Activated CD8-positive, alpha-beta memory T cell treated with anti-CD3 and anti-CD28 coated beads, Interleukin-2, amount 50 U/mL, for 48 hours (primary cell): ENCODE measurements at regions not wholly inside any gene's neighbourhood (a gene's known extent, or its start where the extent isn't known, plus 50 kb on each side); places are given as distances from the start of the nearest gene placed in this dataset.

Experiments used
- DNase-seq: peaks from one replicate; pipeline ENCODE4 v3.0.0-alpha.2; 2020

GRCh38 chr15:62726461-62726860 lies 316.1 kb upstream of the TPM1 start:
- no peak for DNase-seq

DNA sequence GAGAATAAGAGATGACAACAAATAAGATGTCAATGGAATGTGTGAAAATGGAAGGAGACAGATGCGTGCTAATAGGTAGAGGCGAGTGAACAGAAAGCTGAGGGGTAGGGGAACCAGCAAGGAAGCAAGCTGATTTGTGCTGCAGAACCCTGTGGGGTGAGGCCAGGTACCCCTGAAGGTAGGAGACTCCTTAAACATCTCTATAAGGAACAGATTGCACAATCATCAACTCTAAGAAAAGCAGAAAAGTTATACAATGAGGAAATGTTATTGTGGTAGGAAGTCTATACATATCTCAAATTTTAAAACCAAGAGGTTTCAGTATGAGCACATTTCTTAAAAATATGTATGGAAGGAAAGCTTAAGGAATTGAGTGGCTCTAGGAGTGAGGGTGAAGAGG lies 315.0 kb upstream of the TPM1 start:
- DNase-seq = no peak

DNA sequence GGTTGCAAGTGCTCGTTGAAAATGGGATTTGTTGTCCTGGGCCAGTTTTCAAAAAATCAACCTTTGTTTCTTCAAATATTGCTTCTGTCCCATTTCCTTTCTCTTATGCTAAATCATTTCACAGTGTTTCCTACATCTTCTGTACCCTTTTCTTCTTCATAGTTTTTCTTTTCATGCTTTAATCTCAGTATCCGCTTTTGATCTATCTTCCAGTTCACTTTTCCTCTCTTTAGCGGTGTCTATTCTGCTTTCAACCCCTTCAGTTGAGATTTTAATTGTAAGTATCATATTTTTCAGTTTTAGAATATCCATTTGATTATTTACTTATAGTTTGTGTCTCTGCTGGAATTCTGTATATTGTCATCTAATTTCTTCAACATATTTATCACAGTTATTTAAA lies 311.7 kb upstream of the TPM1 start:
- DNase-seq = no peak

GRCh38 chr15:62732078-62732477 lies 310.5 kb upstream of the TPM1 start:
- no peak for DNase-seq

GRCh38 chr15:62734706-62735105 lies 307.8 kb upstream of the TPM1 start:
- DNase-seq = no peak

GRCh38 chr15:62736756-62737155 lies 305.8 kb upstream of the TPM1 start:
- DNase-seq = no peak

DNA sequence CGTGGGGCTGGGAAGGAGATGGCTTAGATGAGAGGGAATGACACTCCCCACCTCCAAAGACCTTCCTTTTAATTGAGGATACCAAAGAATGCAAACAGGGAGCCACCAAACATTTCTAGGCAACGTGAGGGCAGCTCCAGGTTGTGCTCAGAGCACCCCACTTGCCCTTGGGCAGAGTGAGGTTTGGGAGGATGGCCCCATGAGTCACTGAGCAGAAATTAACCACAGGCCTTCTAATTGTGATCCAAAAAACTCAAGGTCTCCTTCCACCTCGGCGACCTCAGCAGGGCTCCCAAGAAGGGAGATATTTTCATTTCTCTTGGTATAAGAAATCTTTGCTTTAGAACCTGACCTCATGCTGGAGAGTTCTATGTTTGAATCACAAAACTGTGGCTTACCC lies 305.0 kb upstream of the TPM1 start:
- DNase-seq = no peak

GRCh38 chr15:62739082-62739481 lies 303.5 kb upstream of the TPM1 start:
- no peak for DNase-seq

- no peak for DNase-seq
Measured at GRCh38 chr15:62739507-62739906, 303.0 kb upstream of the TPM1 start.

DNA sequence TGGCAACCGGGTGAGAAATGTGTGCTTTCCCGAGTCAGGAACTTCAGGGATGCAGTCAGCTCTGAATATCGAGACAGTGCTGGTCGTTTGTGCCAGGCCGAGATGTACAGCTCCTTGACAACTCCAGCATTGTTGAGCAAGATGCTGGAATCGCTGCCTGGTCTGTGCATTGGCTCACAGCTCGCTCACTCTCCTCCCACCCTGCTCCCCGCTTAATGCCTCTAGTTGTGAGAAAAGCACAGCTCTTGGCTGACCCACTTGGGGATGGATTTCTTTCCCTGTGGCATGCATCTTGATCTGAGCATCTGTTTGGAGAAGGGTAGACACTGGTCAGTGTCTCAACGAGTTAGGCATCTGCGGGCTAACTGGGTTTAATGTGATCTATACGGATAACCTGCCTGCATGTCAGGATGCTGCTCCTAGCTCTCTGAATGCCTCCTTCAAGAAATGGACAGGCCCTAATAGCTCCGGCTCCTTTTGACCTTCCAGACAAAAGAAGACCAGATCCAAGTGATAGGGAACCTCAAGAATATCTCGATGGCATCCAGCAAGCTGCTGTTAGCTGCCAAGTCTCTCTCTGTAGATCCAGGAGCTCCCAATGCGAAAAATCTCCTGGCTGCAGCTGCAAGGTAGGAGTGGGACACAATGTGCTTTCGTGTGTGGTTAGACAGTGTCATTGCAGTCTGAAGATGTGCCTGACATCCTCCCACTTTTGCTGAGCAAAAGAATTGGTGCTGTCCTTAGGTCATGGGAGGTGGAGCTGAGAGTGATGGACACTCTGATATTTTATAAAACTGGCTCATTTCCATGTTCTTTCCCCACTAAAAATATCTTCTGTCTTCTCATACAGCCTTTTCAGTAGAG lies 302.2 kb upstream of the TPM1 start:
- DNase-seq = no peak

GRCh38 chr15:62741106-62741505 lies 301.4 kb upstream of the TPM1 start:
- no peak for DNase-seq

DNA sequence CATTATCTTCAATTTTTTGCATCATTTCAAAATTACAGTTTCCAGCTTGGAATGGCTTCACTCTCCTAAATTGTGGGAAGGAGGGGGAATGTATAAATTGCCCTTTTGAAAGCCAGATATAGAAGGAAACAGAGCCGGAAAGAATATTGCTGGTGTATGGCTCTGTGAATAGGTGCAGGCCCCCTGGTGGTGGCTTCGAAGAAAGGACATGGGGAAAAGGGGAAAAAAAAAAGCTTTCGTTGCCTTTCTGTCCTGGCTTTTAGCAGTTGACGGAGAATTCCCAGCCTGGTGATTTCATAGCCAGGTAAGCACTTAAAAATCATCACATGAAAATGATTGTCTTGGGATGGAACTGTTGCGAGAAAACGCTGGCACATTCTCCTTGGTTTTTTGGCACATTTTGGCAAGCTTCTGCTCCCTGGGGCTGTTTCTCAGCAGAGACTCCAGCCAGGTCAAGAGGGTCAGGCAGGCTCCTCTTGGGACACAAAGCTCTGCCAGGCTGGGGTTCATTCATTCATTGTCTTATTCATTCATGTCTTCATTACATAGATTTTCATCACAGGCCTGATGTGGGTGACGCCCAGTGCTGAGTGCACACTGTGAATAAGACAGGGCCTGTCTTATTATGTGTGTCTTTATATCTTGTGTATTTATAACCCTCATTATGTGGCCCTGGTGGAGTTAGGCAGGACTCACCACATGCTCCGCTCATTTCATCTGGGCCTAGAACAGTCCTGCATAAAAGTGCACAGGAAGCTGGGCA lies 300.0 kb upstream of the TPM1 start:
- peak; percentile 62 for DNase-seq

DNA sequence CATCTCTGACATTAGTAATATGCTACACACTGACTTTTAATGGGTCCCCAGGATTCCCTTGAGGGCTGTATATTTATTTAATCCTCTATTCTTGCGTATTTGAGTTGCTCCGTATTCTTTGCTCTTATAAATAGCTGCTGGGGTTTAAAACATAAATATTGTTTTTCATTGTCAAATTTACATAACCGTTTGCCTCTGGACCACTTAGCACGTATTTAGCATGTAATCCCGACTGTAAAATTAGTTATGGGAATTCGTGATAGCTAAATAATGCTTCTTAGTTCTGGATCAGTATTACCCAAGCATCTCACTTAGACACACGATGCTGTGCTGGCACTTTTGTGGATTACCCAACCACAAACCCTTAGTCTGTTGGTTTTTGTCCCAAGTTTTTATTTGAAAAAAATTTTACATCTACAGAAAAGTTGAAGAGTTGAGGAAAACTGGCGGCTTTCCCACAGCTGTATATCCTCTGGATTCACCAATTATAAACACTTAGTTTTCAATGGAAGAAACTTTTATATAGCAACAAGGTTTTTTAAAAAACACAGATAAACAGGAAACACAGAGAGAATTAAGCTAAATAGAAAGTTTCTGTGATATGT lies 296.8 kb upstream of the TPM1 start:
- no peak for DNase-seq

GRCh38 chr15:62748196-62748595 lies 294.4 kb upstream of the TPM1 start:
- no peak for DNase-seq

GRCh38 chr15:62749036-62749815 lies 293.3 kb upstream of the TPM1 start:
- no peak for DNase-seq

GRCh38 chr15:62750471-62750870 lies 292.1 kb upstream of the TPM1 start:
- DNase-seq = no peak

- no peak for DNase-seq
Measured at GRCh38 chr15:62752657-62753517, 289.7 kb upstream of the TPM1 start.

DNA sequence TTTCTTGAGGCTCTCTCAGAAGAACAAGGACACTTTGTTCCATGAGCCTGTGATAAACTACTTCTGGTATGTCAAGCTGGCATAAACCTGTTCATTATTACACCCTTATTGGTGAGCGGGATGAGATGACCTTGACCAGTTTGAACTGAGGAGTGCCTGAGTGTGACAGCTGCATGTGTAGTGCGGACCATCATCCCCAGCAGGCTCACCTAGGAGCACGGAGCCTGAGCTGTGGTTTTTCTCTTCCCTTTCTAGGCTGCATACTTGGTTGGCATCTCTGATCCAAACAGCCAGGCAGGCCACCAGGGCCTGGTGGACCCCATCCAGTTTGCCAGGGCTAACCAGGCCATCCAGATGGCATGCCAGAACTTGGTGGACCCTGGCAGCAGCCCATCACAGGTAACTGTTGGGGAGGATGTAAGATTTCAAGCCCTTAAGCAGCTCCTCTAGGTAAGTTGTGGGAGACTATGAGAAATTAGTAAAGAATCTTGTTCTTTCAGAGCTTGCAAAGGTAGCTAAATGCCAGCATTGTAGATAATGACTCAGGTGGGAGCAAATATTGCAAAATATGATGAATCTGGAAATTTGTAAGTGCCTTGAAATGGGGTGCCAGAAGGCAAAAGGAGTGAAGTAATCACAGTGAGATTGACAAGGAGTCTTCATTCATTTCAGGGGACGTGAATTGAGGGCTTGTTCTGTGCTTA lies 288.9 kb upstream of the TPM1 start:
- no peak for DNase-seq

- DNase-seq = no peak
Measured at GRCh38 chr15:62756326-62756994, 286.1 kb upstream of the TPM1 start.

- DNase-seq = no peak
Measured at GRCh38 chr15:62756995-62757360, 285.6 kb upstream of the TPM1 start.

DNA sequence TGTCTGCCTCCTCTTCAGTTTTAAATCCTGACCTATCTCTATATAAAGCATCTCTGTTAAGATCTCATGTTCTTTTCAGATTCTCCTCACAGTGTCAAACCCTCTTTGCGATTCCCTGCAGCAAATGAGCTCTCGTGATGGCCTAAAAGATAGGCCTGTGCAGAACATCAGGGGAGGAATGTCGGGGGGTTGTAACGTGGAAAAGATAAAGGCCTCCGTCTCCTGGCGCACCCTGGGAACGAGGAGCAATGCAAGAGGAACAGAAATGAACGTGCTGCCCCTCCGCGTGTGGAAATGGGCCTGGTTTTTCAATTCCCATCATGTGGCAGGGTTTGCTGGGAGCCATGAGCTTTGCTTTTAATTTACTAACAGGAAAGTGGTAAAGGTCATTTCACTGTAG lies 285.0 kb upstream of the TPM1 start:
- DNase-seq = no peak
